ENCODE measurements at regions not wholly inside any gene's neighbourhood (a gene's known extent, or its start where the extent isn't known, plus 50 kb on each side); places are given as distances from the start of the nearest gene placed in this dataset.
A peak's percentile ranks its signal among the peaks of the same experiment; 100 is the strongest.
"Not testable (repeated sequence)": the region's sequence is repeated elsewhere in the genome, so short reads cannot be mapped to it uniquely, and the experiment has no call there.

- DNase-seq: no peak
These were observed 50.9 kb upstream of the PTPDC1 start for GRCh38 chr9:94033383-94033782.

- no peak for DNase-seq
These were observed 52.3 kb upstream of the PTPDC1 start for GRCh38 chr9:94031946-94032345.

GRCh38 chr9:94031380-94031779 lies 52.9 kb upstream of the PTPDC1 start:
- DNase-seq: no peak

DNA sequence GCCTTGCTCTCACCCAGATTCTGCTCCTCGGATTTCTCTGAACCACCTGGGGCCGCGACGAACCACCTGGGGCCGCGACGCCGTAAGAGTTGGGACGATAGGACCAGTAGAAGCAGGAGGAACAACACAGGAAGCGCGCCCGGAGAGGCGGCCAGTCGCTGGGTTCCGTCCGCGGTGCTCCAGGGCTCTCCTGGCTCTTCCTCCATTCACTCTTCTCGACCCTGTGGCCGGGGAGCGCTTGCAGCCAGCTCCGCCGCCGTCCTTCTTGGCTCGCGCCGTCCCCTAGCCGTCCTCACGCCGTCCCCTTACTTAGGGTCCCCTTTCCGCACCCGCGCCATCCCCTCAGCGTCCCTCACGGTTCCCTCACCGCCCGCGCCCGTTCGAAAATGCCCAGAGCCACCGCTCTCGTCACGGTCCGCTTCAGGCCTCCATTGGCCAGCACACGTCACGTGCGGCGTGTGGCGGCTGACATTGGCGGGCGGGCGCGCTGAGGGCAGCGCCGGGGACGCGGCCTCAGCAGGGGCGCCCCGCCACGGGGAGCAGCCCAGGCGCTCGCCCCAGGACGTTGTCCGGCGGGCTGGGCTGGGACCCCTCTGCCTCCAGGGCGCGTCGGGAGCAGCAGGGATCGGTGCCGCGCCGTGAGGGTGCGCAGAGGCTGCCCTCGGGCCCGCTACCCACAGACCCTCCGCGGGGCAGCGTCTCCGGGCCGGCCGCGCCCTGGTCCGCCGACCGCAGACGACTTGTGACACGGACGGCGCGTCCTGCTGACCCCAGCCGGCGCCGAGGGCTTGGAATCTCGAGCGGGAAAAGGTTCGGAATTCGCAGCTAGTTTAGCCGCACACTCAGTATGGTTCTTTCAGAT lies 53.7 kb upstream of the PTPDC1 start:
- peak; percentile 86 to 87 for DNase-seq

DNA sequence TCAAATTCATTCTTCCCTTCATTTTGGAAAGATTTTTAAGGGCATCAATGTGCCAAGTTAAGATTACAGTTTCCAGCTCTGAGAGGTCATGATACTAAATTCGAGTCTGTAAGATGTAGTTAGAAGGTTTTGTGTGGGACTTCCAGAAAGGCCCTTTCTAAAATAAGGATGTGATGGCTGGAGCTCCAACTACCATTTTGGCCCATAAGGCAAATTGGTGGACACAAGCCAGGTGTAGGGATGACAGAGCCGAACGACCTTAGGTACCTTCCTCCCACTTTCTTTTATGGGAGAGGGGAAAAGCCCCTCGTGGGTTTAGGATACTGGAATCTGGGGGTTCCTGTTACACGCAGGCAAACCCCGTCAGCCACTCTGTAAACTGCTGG lies 54.3 kb upstream of the PTPDC1 start:
- DNase-seq: no peak

- no peak for DNase-seq
These were observed 57.4 kb upstream of the PTPDC1 start for GRCh38 chr9:94026816-94027215.

DNA sequence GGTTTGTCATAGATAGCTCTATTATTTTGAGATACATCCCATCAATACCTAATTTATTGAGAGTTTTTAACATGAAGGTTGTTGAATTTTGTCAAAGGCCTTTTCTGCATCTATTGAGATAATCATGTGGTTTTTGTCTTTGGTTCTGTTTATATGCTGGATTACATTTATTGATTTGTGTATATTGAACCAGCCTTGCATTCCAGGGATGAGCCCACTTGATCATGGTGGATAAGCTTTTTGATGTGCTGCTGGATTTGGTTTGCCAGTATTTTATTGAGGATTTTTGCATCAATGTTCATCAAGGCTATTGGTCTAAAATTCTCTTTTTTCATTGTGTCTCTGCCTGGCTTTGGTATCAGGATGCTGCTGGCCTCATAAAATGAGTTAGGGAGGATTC lies 61.8 kb upstream of the PTPDC1 start:
- not testable (repeated sequence) for DNase-seq

DNA sequence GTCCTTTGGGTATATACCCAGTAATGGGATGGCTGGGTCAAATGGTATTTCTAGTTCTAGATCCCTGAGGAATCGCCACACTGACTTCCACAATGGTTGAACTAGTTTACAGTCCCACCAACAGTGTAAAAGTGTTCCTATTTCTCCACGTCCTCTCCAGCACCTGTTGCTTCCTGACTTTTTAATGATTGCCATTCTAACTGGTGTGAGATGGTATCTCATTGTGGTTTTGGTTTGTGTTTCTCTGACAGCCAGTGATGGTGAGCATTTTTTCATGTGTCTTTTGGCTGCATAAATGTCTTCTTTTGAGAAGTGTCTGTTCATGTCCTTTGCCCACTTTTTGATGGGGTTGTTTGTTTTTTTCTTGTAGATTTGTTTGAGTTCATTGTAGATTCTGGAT lies 63.4 kb upstream of the PTPDC1 start:
- DNase-seq: not testable (repeated sequence)

DNA sequence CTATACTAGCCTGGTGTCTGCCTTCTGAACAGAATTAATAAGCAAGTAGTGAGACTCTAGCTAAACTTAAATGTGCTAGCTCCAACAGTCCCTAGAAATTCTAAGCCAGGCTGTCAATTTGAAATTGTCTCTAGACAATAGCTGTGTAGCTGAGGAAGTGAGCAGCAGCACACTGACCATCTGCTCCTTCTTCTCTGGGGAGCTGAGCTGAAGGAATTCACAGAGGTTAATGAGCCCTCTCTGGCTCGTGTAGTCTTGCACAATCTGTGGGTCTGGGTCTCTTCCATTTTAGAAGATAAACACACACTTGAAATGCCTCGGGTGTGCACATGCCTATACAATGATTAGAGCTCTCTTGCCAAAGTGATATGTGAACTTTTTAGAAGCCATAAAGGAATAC lies 63.5 kb upstream of the BARX1 start:
- DNase-seq: no peak

DNA sequence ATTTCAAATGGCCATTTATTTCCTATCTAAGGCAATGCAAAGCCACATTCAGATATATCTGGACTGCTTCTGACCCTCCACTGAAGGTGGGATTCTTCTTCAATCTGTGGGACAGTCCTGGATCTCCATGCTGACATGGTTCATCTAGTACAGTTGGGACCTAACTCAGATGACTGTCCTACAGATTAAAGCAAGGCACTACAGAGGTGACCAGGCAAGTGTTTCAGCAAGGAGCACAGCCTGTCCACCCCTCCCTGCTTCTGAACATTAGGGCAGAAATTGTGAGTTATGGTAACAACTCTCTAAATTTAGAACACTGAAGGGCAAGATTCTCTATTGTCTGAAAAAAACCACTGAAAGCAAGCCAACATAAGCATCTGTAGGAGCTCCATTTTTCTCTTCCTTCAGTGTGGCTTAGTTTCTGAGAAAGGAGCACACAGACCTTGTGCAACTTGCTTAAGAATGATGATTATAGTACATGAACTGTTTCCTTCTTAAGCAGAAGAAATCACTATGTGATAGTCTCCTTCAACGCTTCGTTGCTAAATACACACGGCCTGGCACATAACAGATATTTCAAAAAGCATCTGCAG lies 62.9 kb upstream of the BARX1 start:
- DNase-seq: no peak

DNA sequence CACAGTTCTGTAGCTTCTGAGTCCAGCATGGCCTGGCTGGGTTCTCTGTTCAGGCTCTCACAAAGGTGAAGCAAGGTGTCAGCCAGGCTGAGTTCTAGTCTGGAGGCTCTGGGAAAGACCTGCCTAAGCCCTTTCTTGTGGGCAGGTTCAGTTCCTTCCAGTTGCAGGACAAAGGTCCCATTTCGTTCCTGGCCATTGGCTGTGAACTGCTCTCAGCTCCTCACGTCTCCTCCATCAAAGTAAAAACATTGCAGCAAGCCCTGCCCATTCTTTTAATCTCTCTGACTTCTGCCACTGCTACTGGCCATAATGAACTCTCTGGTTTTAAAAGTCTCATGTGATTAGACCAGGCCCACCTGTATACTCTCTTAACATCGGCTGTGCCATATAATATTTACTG lies 61.6 kb upstream of the BARX1 start:
- no peak for DNase-seq

GRCh38 chr9:94014920-94015319 lies 59.8 kb upstream of the BARX1 start:
- DNase-seq: no peak

DNA sequence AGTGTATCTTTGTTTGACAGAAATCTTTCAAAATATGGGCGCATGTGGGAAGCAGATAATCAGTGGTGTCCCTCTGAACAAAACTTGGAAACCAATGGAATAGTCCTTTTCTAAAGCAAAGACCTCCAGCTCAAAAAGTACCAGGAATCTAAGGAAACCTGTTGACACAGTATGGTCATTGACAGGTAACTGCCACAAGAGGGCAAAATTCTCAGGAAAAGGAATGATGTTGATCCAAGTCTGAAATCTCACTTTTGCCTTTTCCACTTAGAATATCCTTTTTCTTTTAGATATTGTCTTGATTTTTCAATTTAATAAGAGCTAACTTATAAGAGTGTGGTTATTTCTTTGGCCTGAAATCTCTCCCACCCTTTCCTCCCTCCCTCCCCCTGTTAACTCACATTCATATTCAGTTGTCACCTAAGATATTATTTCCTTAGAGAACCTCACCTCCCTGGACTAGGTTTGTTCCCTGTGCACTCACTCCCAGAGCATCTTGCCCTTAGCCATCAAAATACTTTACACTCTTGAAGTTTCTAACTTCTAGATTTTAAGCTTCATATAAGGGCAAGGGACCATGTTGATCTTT lies 59.0 kb upstream of the BARX1 start:
- no peak for DNase-seq

DNA sequence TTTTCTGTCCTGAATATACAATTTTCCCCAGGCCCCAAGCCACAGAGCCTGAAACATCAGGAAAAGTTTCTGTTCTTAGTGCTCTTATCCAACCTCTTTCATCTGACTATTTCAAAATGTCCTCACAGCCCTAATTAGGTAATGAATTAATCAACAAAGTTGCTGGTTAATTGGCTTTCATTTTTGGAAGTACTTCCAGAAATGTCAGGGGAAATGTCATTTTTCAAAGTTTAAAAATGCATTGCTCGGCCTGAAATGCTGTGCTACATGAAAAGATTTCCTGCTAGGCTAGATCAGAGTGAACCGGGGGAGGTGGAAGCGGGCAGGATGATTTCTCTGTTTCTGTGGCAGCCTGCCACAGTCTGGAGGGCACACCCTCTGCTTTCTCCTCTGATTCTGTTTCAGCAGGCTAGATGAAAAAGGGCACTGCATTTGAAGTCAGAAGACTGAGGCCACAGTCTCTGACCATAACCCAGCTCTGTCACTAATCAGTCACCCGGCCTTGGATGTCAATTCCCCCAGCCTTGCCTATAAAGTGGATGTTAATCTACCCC lies 55.9 kb upstream of the BARX1 start:
- no peak for DNase-seq

GRCh38 chr9:94005272-94005901 lies 50.2 kb upstream of the BARX1 start:
- no peak for DNase-seq
